NCI-H1105 (cell line): ENCODE measurements at regions not wholly inside any gene's neighbourhood (a gene's known extent, or its start where the extent isn't known, plus 50 kb on each side); places are given as distances from the start of the nearest gene placed in this dataset.
"Not testable (repeated sequence)": the region's sequence is repeated elsewhere in the genome, so short reads cannot be mapped to it uniquely, and the experiment has no call there.

ENCODE experiments used
- DNase-seq: peaks from one replicate; lab custom pipeline; 2025; lab: John Stamatoyannopoulos, UW

- DNase-seq: no peak
Measured at GRCh38 chr2:61774351-61774750, 79.5 kb downstream of the FAM161A start.

- no peak for DNase-seq
Measured at GRCh38 chr2:61771904-61772845, 81.7 kb downstream of the FAM161A start.

GRCh38 chr2:61770746-61771145 lies 83.1 kb downstream of the FAM161A start:
- no peak for DNase-seq

GRCh38 chr2:61770298-61770697 lies 83.6 kb downstream of the FAM161A start:
- no peak for DNase-seq

- DNase-seq: no peak
Measured at GRCh38 chr2:61769093-61769675, 84.7 kb downstream of the FAM161A start.

GRCh38 chr2:61764035-61764800 lies 89.6 kb downstream of the FAM161A start:
- DNase-seq: peak; percentile 94

- DNase-seq: peak; percentile 77
Measured at GRCh38 chr2:61763605-61764034, 90.2 kb downstream of the FAM161A start.

- no peak for DNase-seq
Measured at GRCh38 chr2:61762292-61762691, 91.6 kb downstream of the FAM161A start.

GRCh38 chr2:61759718-61760117 lies 94.1 kb downstream of the FAM161A start:
- no peak for DNase-seq

- no peak for DNase-seq
Measured at GRCh38 chr2:61759005-61759404, 94.9 kb downstream of the FAM161A start.

GRCh38 chr2:61758159-61758558 lies 95.7 kb downstream of the FAM161A start:
- DNase-seq: no peak

- no peak for DNase-seq
Measured at GRCh38 chr2:61753512-61753911, 100.3 kb downstream of the FAM161A start.

GRCh38 chr2:61750624-61751023 lies 103.2 kb downstream of the FAM161A start:
- no peak for DNase-seq

- DNase-seq: no peak
Measured at GRCh38 chr2:61742955-61743354, 110.9 kb downstream of the FAM161A start.

- DNase-seq: no peak
Measured at GRCh38 chr2:61737841-61738240, 116.0 kb downstream of the FAM161A start.

- DNase-seq: no peak
Measured at GRCh38 chr2:61736953-61737352, 116.9 kb downstream of the FAM161A start.

GRCh38 chr2:61733563-61733962 lies 120.3 kb downstream of the FAM161A start:
- DNase-seq: no peak

- DNase-seq: no peak
Measured at GRCh38 chr2:61732787-61733186, 121.1 kb downstream of the FAM161A start.

- no peak for DNase-seq
Measured at GRCh38 chr2:61727746-61728145, 126.1 kb downstream of the FAM161A start.

- no peak for DNase-seq
Measured at GRCh38 chr2:61726456-61727209, 127.2 kb downstream of the FAM161A start.

- not testable (repeated sequence) for DNase-seq
Measured at GRCh38 chr2:61723364-61723763, 130.5 kb downstream of the FAM161A start.

- no peak for DNase-seq
Measured at GRCh38 chr2:61722800-61723199, 131.1 kb downstream of the FAM161A start.
